Heart left ventricle (tissue), 13 donors: ENCODE measurements at regions not wholly inside any gene's neighbourhood (a gene's known extent, or its start where the extent isn't known, plus 50 kb on each side); places are given as distances from the start of the nearest gene placed in this dataset.

Source experiments
- CTCF ChIP-seq, 12 donors: fragments of 200-600 bp; sonication (generic) in 4 of 12; IDR thresholded peaks; one replicate each; pipeline versions ENCODE4 v1.5.0 to v1.8.0; 2018 to 2022; ENCODE audit warnings: antibody characterized with exemption in 12 of 12, mild to moderate bottlenecking in 5 of 12
- POLR2A ChIP-seq, 2 donors: fragments of 450-650 bp; IDR thresholded peaks; one replicate each; pipeline ENCODE4 v1.6.1; 2017; ENCODE audit warnings: antibody characterized with exemption in 2 of 2, mild to moderate bottlenecking in 2 of 2, moderate library complexity in 2 of 2
- donor health status: ischemic (EF 13 %, LVEDD 7.1; RV severe dilation, severe dysfunction).
- donor health status: DM: no; HTN: yes; CAD: no.
- donor health status: DM: no; HTN: no; CAD: no.
- donor health status: ischemic (EF 25% LVEDD 6.9; RV normal size, moderate dysfunction).
- donor health status: ischemic (EF 25% LVEDD 5.7; RV mildly dilated, moderate dysfunction).
- donor health status: ischemic (EF 35%, LVEDD 5.7; RV mildly dilated, moderate dysfunction).
- donor health status: nonischemic (EF 11% LVEDD 7.7; RV severe dilation, severe dysfunction).
- donor health status: DM: yes; HTN: yes; CAD: no.
- donor health status: PGD.
- donor health status: ischemic (EF 29% LVEDD 5.4; RV normal size, mild dysfunction).
- donor health status: nonischemic (EF 23%, LVEDD 6.1; RV moderate dilation, normal function).

- TF ChIP-seq POLR2A (IDR thresholded peaks at IDR 0.05), result no peak
- no peak for TF ChIP-seq CTCF (IDR thresholded peaks at IDR 0.05)
Observed at GRCh38 chr18:32840962-32841361, 68.1 kb upstream of the KLHL14 start.
